ENCODE measurements at regions not wholly inside any gene's neighbourhood (a gene's known extent, or its start where the extent isn't known, plus 50 kb on each side); places are given as distances from the start of the nearest gene placed in this dataset.
A peak's percentile ranks its signal among the peaks of the same experiment; 100 is the strongest.
"Not testable (repeated sequence)": the region's sequence is repeated elsewhere in the genome, so short reads cannot be mapped to it uniquely, and the experiment has no call there.

GRCh38 chr9:90201766-90202165, 440.9 kb downstream of the DIRAS2 start:
- no CpG with 5 or more reads among the region's 2 CpGs for whole genome bisulfite sequencing (ENCODE audit: insufficient coverage, insufficient read length)
- no peaks in the 10 kb centered on the region for H3K27me3 ChIP-seq (ENCODE audit: control insufficient read depth, insufficient read depth, low read length)
- H3K4me1 ChIP-seq (ENCODE audit: control insufficient read depth, insufficient read depth, low read length): no peaks in the 10 kb centered on the region
- H3K4me3 ChIP-seq (ENCODE audit: low read length): no peak overlapping the region
- no peak overlapping the region for H3K27ac ChIP-seq (ENCODE audit: low read length)
- DNase-seq (ENCODE audit: low read depth, low spot score): no peak
- H3K9me3 ChIP-seq (ENCODE audit: control insufficient read depth, insufficient read depth, low read length): no peaks in the 10 kb centered on the region
- no peaks in the 10 kb centered on the region for H3K36me3 ChIP-seq (ENCODE audit: control insufficient read depth, insufficient read depth, low read length)

GRCh38 chr9:90204128-90204831, 438.3 kb downstream of the DIRAS2 start:
- no CpG with 5 or more reads among the region's 7 CpGs for WGBS (ENCODE audit: insufficient coverage, insufficient read length)

GRCh38 chr9:90213045-90213444, 429.6 kb downstream of the DIRAS2 start:
- not testable (repeated sequence) for DNase-seq (ENCODE audit: low read depth, low spot score); H3K36me3 ChIP-seq (ENCODE audit: control insufficient read depth, insufficient read depth, low read length); H3K27ac ChIP-seq (ENCODE audit: low read length); H3K27me3 ChIP-seq (ENCODE audit: control insufficient read depth, insufficient read depth, low read length); H3K4me1 ChIP-seq (ENCODE audit: control insufficient read depth, insufficient read depth, low read length); H3K4me3 ChIP-seq (ENCODE audit: low read length); H3K9me3 ChIP-seq (ENCODE audit: control insufficient read depth, insufficient read depth, low read length)
- WGBS (ENCODE audit: insufficient coverage, insufficient read length): no CpG with 5 or more reads among the region's 9 CpGs

More at GRCh38 chr9:90204128-90204831, 438.3 kb downstream of the DIRAS2 start:
- Histone ChIP-seq H3K27ac (ENCODE audit: low read length) (no peak overlapping the region), H3K27me3 (ENCODE audit: control insufficient read depth, insufficient read depth, low read length) (no peaks in the 10 kb centered on the region), H3K4me3 (ENCODE audit: low read length) (no peak overlapping the region), H3K9me3 (ENCODE audit: control insufficient read depth, insufficient read depth, low read length) (no peaks in the 10 kb centered on the region), H3K36me3 (ENCODE audit: control insufficient read depth, insufficient read depth, low read length) (no peaks in the 10 kb centered on the region), H3K4me1 (ENCODE audit: control insufficient read depth, insufficient read depth, low read length) (no peaks in the 10 kb centered on the region)
- no peak for DNase-seq (ENCODE audit: low read depth, low spot score)

- Histone ChIP-seq H3K4me3 (ENCODE audit: low read length) (peak overlapping the region; percentile 29; the same call in 1 of the 2 replicates), H3K27me3 (ENCODE audit: control insufficient read depth, insufficient read depth, low read length) (no peaks in the 10 kb centered on the region), H3K27ac (ENCODE audit: low read length) (no peak overlapping the region), H3K9me3 (ENCODE audit: control insufficient read depth, insufficient read depth, low read length) (no peaks in the 10 kb centered on the region), H3K4me1 (ENCODE audit: control insufficient read depth, insufficient read depth, low read length) (no peaks in the 10 kb centered on the region), H3K36me3 (ENCODE audit: control insufficient read depth, insufficient read depth, low read length) (no peaks in the 10 kb centered on the region)
- WGBS (ENCODE audit: insufficient coverage, insufficient read length): no CpG with 5 or more reads among the region's 27 CpGs
- DNase-seq (ENCODE audit: low read depth, low spot score): peak; percentile 9
Observed at GRCh38 chr9:90219548-90220118, 423.0 kb downstream of the DIRAS2 start.

- H3K36me3 ChIP-seq (ENCODE audit: control insufficient read depth, insufficient read depth, low read length); H3K4me1 ChIP-seq (ENCODE audit: control insufficient read depth, insufficient read depth, low read length); DNase-seq (ENCODE audit: low read depth, low spot score); H3K4me3 ChIP-seq (ENCODE audit: low read length); H3K27ac ChIP-seq (ENCODE audit: low read length); H3K9me3 ChIP-seq (ENCODE audit: control insufficient read depth, insufficient read depth, low read length); H3K27me3 ChIP-seq (ENCODE audit: control insufficient read depth, insufficient read depth, low read length): not testable (repeated sequence)
- no CpG with 5 or more reads among the region's 18 CpGs for WGBS (ENCODE audit: insufficient coverage, insufficient read length)
Observed at GRCh38 chr9:90221899-90222298, 420.7 kb downstream of the DIRAS2 start.

- H3K36me3 ChIP-seq (ENCODE audit: control insufficient read depth, insufficient read depth, low read length); H3K27me3 ChIP-seq (ENCODE audit: control insufficient read depth, insufficient read depth, low read length); H3K9me3 ChIP-seq (ENCODE audit: control insufficient read depth, insufficient read depth, low read length); H3K27ac ChIP-seq (ENCODE audit: low read length); H3K4me3 ChIP-seq (ENCODE audit: low read length); H3K4me1 ChIP-seq (ENCODE audit: control insufficient read depth, insufficient read depth, low read length): not testable (repeated sequence)
- peak; percentile 7 for DNase-seq (ENCODE audit: low read depth, low spot score)
- WGBS (ENCODE audit: insufficient coverage, insufficient read length): no CpG with 5 or more reads among the region's 10 CpGs
Observed at GRCh38 chr9:90226839-90227338, 415.7 kb downstream of the DIRAS2 start.

GRCh38 chr9:90233081-90233480, 409.5 kb downstream of the DIRAS2 start:
- no CpG with 5 or more reads among the region's 4 CpGs for WGBS (ENCODE audit: insufficient coverage, insufficient read length)
- H3K36me3 ChIP-seq (ENCODE audit: control insufficient read depth, insufficient read depth, low read length); H3K4me3 ChIP-seq (ENCODE audit: low read length); H3K9me3 ChIP-seq (ENCODE audit: control insufficient read depth, insufficient read depth, low read length); H3K27ac ChIP-seq (ENCODE audit: low read length); H3K27me3 ChIP-seq (ENCODE audit: control insufficient read depth, insufficient read depth, low read length); DNase-seq (ENCODE audit: low read depth, low spot score); H3K4me1 ChIP-seq (ENCODE audit: control insufficient read depth, insufficient read depth, low read length): not testable (repeated sequence)

GRCh38 chr9:90240541-90240940, 402.1 kb downstream of the DIRAS2 start:
- H3K4me1 ChIP-seq (ENCODE audit: control insufficient read depth, insufficient read depth, low read length): no peaks in the 10 kb centered on the region
- H3K27me3 ChIP-seq (ENCODE audit: control insufficient read depth, insufficient read depth, low read length): no peaks in the 10 kb centered on the region
- WGBS (ENCODE audit: insufficient coverage, insufficient read length): no CpG with 5 or more reads among the region's 7 CpGs
- no peak overlapping the region for H3K4me3 ChIP-seq (ENCODE audit: low read length)
- H3K36me3 ChIP-seq (ENCODE audit: control insufficient read depth, insufficient read depth, low read length): no peaks in the 10 kb centered on the region
- H3K27ac ChIP-seq (ENCODE audit: low read length): no peak overlapping the region
- H3K9me3 ChIP-seq (ENCODE audit: control insufficient read depth, insufficient read depth, low read length): no peaks in the 10 kb centered on the region
- no peak for DNase-seq (ENCODE audit: low read depth, low spot score)

GRCh38 chr9:90245661-90246060, 397.0 kb downstream of the DIRAS2 start:
- H3K9me3 ChIP-seq (ENCODE audit: control insufficient read depth, insufficient read depth, low read length): no peaks in the 10 kb centered on the region
- H3K27ac ChIP-seq (ENCODE audit: low read length): no peak overlapping the region
- no peaks in the 10 kb centered on the region for H3K27me3 ChIP-seq (ENCODE audit: control insufficient read depth, insufficient read depth, low read length)
- H3K36me3 ChIP-seq (ENCODE audit: control insufficient read depth, insufficient read depth, low read length): no peaks in the 10 kb centered on the region
- no peak for DNase-seq (ENCODE audit: low read depth, low spot score)
- WGBS (ENCODE audit: insufficient coverage, insufficient read length): no CpG with 5 or more reads among the region's 3 CpGs
- no peaks in the 10 kb centered on the region for H3K4me1 ChIP-seq (ENCODE audit: control insufficient read depth, insufficient read depth, low read length)
- no peak overlapping the region for H3K4me3 ChIP-seq (ENCODE audit: low read length)

- Histone ChIP-seq H3K36me3 (ENCODE audit: control insufficient read depth, insufficient read depth, low read length) (no peaks in the 10 kb centered on the region), H3K9me3 (ENCODE audit: control insufficient read depth, insufficient read depth, low read length) (no peaks in the 10 kb centered on the region), H3K4me3 (ENCODE audit: low read length) (no peak overlapping the region), H3K27ac (ENCODE audit: low read length) (no peak overlapping the region), H3K27me3 (ENCODE audit: control insufficient read depth, insufficient read depth, low read length) (no peaks in the 10 kb centered on the region), H3K4me1 (ENCODE audit: control insufficient read depth, insufficient read depth, low read length) (no peaks in the 10 kb centered on the region)
- DNase-seq (ENCODE audit: low read depth, low spot score): no peak
Observed at GRCh38 chr9:90249094-90249493, 393.5 kb downstream of the DIRAS2 start.

GRCh38 chr9:90251316-90251715, 391.3 kb downstream of the DIRAS2 start:
- no peak for DNase-seq (ENCODE audit: low read depth, low spot score)
- Histone ChIP-seq H3K27ac (ENCODE audit: low read length) (no peak overlapping the region), H3K4me1 (ENCODE audit: control insufficient read depth, insufficient read depth, low read length) (no peaks in the 10 kb centered on the region), H3K27me3 (ENCODE audit: control insufficient read depth, insufficient read depth, low read length) (no peaks in the 10 kb centered on the region), H3K4me3 (ENCODE audit: low read length) (no peak overlapping the region), H3K9me3 (ENCODE audit: control insufficient read depth, insufficient read depth, low read length) (no peaks in the 10 kb centered on the region), H3K36me3 (ENCODE audit: control insufficient read depth, insufficient read depth, low read length) (no peaks in the 10 kb centered on the region)
